ENCODE measurements at regions not wholly inside any gene's neighbourhood (a gene's known extent, or its start where the extent isn't known, plus 50 kb on each side); places are given as distances from the start of the nearest gene placed in this dataset.
"Not testable (repeated sequence)": the region's sequence is repeated elsewhere in the genome, so short reads cannot be mapped to it uniquely, and the experiment has no call there.

DNA sequence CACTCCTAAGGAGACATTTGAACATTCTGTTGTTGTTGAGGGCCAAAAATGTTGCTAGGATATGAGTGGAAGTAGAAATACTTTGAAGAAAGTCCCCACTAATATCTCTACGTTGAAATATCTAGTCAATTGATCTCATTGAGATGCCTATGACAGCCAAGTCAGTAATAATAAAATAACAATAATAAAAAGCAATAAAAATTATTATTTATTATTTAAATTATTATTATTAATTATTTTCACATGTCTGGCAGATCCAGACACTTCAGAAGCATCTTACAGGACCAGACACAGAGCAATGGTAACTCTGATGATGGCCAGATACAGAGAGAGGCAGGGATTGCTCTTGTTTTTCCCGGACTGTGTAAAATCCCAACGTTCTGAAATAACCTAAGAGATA, 143.5 kb upstream of the PALMD start:
- DNase-seq = no peak

DNA sequence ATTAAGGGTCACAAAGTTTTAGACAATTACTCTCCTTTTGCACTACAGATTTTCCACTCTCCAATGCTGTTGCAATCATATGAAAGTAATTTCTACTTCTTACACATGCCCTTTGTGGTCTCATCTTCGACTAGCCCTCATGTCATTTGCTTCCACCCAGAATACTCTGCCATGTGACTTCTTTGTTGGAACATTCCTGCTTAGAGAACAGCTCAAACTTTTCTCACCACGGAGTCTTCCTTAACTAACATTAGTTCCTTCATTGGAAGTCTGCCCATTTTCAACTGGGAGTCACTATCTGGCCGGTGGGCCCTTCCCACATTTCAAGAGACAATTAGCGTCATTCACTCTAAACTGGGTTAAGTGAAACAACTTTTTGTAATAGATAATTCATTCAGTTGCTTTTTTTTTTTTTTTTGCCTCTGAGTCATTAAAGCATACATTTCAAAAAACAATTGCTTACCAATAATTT, 142.6 kb upstream of the PALMD start:
- DNase-seq = no peak

GRCh38 chr1:99504287-99504686, 141.6 kb upstream of the PALMD start:
- DNase-seq = no peak

GRCh38 chr1:99506631-99507030, 139.3 kb upstream of the PALMD start:
- no peak for DNase-seq

- not testable (repeated sequence) for DNase-seq
Observed at GRCh38 chr1:99507446-99507845, 138.5 kb upstream of the PALMD start.

- no peak for DNase-seq
Observed at GRCh38 chr1:99507906-99508732, 137.8 kb upstream of the PALMD start.

DNA sequence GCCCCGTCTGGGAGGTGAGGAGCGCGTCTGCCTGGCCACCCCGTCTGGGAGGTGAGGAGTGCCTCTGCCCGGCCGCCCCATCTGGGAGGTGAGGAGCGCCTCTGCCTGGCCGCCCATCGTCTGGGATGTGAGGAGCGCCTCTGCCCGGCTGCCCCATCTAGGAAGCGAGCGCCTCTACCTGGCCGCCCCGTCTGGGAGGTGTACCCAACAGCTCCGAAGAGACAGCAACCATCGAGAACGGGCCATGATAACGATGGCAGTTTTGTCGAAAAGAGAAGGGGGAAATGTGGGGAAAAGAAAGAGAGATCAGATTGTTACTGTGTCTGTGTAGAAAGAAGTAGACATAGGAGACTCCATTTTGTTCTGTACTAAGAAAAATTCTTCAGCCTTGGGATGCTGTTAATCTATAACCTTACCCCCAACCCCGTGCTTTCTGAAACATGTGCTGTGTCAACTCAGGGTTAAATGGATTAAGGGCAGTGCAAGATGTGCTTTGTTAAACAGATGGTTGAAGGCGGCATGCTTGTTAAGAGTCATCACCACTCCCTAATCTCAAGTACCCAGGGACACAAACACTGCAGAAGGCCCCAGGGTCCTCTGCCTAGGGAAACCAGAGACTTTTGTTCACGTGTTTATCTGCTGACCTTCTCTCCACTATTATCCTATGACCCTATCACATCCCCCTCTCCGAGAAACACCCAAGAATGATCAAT, 137.0 kb upstream of the PALMD start:
- not testable (repeated sequence) for DNase-seq

GRCh38 chr1:99514823-99515552, 130.9 kb upstream of the PALMD start:
- DNase-seq = not testable (repeated sequence)

DNA sequence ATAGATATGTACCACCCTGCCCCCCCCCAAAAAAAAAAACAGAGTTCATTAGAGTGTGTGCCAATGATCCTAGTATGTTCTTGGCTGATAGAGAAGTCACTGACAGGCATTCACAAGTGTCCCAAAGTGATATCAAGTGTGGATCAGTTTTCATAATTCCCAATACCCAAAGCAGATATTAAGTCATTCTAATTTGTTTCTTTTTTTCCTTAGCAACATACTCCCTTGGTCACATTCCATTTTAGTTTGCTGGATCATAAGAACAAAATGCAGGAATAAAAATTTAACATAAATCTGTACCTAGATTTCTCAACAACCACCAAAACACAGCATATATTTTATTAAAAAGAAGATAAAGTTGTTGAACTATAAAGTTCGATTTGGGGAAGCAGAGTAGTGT, 129.8 kb upstream of the PALMD start:
- no peak for DNase-seq

- no peak for DNase-seq
Observed at GRCh38 chr1:99520121-99520520, 125.8 kb upstream of the PALMD start.

DNA sequence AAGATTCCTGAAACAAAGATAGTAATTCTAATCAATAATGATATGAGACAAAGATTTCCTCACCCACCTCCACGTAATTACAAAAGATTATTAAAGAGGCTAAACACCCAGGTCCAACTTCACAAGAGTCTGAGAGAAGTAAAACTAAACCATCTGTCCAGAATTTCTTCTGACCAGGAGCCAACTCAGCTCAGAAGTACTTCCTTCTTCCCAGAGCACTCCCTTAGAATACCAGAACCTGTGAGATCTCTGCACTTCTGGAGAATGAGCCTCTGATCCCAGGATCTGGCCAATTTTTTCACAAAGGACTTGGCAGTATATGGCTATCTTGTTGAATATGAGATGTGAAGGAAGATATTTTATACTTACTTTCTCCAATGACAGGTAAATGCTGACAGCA, 120.6 kb upstream of the PALMD start:
- no peak for DNase-seq

DNA sequence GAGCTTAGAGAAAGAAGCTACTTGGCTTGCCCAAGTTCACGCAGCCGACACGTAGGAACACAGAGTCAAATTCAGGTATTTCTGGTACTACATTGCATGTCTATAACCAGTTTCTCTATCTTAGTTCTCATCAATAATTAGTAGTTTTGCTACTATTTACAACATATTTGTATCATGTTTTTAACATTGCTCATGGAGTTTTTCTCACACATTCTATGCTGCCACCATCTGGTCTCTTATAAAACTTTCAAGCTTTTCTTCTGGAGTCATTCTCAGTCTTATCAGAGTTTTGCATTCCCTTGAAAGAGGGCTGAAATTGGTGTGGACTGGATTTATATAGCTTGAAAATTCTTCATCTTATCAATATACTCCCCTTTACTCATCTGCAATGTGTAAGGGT, 118.8 kb upstream of the PALMD start:
- DNase-seq = no peak

- DNase-seq = no peak
Observed at GRCh38 chr1:99527545-99527944, 118.4 kb upstream of the PALMD start.

DNA sequence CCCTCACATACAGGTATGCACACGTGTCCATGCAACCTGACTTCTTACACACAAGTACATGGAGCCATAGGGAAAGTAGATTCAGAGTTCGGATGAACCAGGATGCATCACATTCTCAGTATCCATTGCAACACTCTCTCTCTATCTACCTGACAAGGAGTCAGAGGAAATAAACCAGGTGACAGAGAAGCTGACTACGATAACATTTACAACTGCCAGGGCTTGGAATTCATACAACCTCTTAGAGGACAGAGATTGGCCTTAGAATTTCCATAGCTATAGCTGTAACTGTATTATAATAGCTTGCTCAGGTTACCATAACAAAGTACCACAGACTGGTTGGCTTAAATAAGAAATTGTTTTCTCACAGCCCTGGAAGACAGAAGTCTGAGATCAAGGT, 116.9 kb upstream of the PALMD start:
- DNase-seq = no peak

DNA sequence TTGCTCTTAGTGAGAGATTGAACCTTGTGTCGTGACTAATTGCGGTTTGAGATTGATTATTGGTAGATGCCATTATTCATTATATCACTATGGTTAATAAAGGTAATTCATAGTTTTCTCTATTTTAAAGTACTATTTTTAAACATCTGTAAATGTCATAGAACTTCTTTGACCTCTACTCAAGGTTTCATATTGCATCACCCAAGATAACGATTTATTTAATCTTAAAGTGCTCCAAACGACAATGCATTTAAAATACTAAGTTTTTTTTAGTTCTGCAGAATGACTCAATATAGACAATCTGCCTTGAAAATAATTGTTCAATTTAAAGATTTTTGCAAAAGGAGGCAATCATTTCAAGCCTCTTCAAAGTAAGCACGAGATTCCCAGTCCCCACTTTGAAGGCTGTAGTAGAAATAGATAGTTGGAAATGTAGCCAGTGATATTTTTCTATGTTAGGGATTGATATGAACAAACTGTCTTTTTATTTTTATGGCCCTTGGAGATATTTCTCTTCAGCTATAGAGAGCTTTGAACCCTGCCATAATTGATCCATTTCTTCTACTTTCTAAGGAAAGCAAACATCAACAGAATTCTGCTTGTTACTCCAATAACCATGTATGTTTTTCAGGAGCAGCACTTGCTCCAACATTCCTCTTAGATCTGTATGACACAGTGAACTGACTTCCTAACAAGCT, 114.2 kb upstream of the PALMD start:
- DNase-seq = no peak

DNA sequence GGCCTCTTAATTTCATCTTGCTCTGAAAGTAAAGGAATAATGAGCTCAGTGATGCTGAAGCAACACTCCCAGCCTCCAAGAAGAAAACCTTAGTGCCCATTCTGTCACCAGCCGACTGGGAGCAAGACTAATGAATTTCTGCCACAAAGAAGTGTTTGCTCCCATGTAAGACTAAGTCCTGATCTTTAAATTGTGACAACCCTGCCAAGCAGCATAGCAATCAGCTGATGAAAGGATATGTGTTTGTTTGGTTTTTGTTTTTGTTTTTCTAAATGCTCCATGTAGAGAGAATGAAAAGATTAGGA, 113.7 kb upstream of the PALMD start:
- DNase-seq = no peak

DNA sequence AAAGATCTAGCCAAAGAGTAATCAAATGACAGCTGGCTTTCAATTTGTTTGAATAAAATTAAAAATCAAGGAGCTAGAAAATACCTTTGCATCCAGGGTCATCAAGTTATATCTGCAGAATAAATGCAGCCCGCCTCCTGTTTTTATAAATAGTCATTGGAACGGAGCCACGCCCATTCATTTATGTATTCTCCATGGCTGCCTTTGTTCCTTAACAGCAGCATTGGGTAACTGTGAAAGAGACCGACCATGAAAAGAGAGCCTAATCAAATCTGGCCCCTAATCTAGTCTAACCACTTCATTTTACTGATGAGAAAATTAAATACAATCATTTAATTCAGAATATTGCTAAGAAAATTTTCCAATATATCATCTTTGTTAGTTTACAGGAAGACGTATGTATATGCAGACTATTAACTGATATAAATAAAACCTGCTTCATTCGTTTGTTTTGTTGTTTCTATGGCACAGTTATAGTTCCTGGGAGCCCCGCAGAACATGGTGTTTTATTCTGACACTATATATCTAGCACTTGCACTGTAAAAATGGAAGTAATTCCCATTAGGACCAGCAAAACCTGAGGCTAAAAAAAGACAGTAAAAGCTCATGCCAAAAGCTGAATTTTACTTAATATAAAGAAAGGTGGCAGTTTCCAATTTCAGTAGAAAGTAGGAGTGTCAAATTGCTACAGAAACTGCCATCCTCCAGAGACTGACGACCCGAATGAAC, 111.8 kb upstream of the PALMD start:
- no peak for DNase-seq

DNA sequence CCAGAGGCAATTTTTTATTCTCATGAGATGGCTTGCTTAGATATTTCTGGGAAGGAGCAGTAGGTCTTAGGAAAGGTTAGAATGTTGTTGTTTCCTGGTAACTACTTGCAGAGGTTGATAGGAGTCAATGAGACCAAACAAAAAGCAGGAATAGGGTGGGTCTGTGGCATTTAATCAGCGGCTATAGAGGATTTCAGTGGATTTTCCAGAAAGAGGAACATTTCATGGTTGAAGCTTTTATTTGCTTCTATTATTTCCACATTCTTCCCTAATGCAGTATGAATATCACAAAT, 111.3 kb upstream of the PALMD start:
- no peak for DNase-seq

GRCh38 chr1:99535470-99536164, 110.3 kb upstream of the PALMD start:
- no peak for DNase-seq

DNA sequence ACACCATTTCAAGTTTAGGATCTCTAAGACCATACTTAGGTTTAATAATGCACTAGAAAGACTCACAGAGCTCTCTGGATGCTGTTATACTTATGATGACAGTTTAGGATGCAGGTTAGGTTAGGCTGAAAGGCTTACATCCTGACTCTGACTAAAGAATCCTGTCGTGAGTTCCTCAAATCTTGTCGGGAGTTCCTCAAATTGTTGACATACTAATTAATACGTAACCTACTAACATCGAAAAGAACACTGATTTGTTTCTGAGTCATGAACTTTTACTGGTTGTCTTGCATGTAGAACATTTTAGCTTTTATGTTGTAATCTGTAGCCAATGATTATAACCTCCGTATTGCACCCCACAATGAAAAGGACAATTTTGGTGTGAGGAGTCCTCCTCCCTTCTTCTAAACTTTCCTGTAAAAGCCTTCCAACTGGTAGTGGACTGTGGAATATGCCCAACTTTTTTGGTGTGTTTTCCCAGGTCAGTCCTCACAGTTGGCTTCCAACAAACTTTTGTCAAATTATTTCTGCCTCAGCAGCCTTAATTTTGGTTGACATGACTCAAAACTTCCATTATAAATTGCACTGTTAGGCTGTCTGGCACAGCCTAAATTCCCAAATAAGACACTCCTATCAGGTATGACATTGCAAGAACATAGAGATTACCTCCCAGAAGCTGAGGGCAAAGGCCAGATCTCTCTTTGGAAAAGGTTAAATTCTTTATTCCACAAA, 107.9 kb upstream of the PALMD start:
- DNase-seq = no peak

- no peak for DNase-seq
Observed at GRCh38 chr1:99538618-99538956, 107.3 kb upstream of the PALMD start.

DNA sequence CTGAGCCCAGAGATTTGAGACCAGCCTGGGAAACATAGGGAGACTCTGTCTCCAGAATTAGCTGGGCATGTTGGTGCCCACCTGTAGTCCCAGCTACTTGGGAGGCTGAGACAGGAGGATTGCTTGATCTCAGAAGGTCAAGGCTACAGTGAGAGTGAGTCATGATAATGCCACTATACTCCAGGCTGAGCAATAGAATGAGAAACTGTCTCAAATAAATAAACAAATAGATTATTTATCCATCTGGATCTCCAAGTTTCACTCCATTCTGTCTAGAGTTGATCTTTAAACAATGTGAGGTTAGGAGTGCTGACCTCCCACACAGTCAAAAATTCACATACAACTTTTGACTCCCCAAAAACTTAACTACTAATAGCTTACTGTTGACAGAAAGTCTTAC, 106.8 kb upstream of the PALMD start:
- DNase-seq = no peak

Measured in activated CD4-positive, alpha-beta T cell treated with anti-CD3 and anti-CD28 coated beads, Interleukin-10, Interleukin-2, amounts not matched to agents 100 ng/mL and 50 ng/mL, durations not matched to agents 16 hours and 8 hours (primary cell).